IPS-20b (cell line): ENCODE measurements at regions not wholly inside any gene's neighbourhood (a gene's known extent, or its start where the extent isn't known, plus 50 kb on each side); places are given as distances from the start of the nearest gene placed in this dataset.
"Not testable (repeated sequence)": the region's sequence is repeated elsewhere in the genome, so short reads cannot be mapped to it uniquely, and the experiment has no call there.

Experiments
- H3K27ac ChIP-seq: one replicate; pipeline ENCODE4 v1.5.1; 2013; ENCODE audit warnings: low read length
- H3K27me3 ChIP-seq: 2 replicates; pipeline ENCODE4 v1.6.1; 2013; ENCODE audit warnings: mild to moderate bottlenecking, low read length, inconsistent platforms; ENCODE audit not compliant: insufficient read depth
- H3K36me3 ChIP-seq: 2 replicates; pipeline ENCODE4 v1.6.1; 2013; ENCODE audit warnings: low read depth, mild to moderate bottlenecking, inconsistent platforms, low read length, moderate library complexity; ENCODE audit not compliant: insufficient read depth
- H3K4me1 ChIP-seq: 2 replicates; pipeline ENCODE4 v1.6.1; 2013; ENCODE audit warnings: mild to moderate bottlenecking, control low read depth, inconsistent platforms, low read length, moderate library complexity; ENCODE audit not compliant: insufficient read depth
- H3K4me3 ChIP-seq: 2 replicates; pipeline ENCODE4 v1.5.1; 2013; ENCODE audit warnings: mild to moderate bottlenecking, low read length, inconsistent platforms
- H3K9ac ChIP-seq: 2 replicates; pipeline ENCODE4 v1.6.1; 2013; ENCODE audit warnings: low read depth, mild to moderate bottlenecking, inconsistent platforms, low read length, moderate library complexity
- H3K9me3 ChIP-seq: 2 replicates; pipeline ENCODE4 v1.6.1; 2013; ENCODE audit warnings: mild to moderate bottlenecking, low read depth, low read length, inconsistent platforms; ENCODE audit not compliant: insufficient read depth

DNA sequence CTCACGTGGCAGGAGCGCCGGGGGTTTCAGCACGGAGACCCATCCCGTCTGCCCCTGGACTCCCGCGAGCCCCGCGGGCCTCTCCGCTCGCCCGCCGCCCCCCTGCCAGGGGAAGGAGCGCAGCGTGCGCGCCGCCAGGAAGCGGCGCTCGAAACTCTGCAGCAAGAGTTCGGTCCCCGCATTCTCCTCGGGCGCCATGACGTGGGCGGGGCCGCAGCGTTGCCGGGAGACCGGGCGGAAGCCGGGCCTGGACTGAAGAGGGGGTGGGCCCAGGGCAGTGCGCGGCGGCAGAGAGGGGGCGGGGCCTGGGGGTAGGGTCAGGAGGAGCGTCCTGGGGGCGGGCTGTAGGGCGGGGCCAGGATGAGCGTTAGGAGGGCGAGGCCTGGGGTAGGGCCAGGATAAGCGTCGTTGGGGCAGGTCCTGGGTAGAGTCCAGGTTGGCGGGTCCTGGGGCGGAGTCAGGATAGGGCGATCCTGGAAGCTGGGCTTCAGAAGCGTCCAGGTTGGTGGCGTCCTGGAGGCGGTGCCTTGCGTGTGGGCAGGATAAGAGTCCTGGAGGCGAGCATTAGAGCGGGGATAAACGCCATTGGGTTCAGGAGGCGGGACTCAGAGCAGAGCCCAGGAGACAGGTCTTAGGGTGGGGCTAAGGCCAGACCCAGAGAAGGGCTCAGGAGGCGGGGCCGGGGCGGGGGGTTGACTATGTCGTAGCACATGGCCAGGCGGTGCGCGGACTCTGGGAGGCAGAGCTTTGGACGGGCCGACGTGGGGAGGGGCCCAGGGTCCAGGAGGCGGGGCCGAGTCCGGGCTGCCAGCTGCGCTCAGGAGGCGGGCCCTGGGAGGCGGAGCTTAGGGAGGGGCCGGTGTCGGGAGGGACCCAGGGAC, 229.0 kb upstream of the FRG2C start:
- H3K4me1 ChIP-seq, H3K9me3 ChIP-seq, H3K27me3 ChIP-seq, H3K27ac ChIP-seq, H3K36me3 ChIP-seq: not testable (repeated sequence)
- peak overlapping the region; percentile 85; the same call in 1 of the 2 replicates for H3K9ac ChIP-seq
- peak overlapping the region; percentile 82 for H3K4me3 ChIP-seq

GRCh38 chr3:75435794-75436400, 228.2 kb upstream of the FRG2C start:
- not testable (repeated sequence) for H3K36me3 ChIP-seq, H3K27me3 ChIP-seq, H3K4me1 ChIP-seq, H3K9me3 ChIP-seq
- H3K27ac ChIP-seq, result peak overlapping the region; percentile 76
- peak overlapping the region; percentile 82 for H3K4me3 ChIP-seq
- H3K9ac ChIP-seq, result peak overlapping the region; percentile 88

- not testable (repeated sequence) for H3K9ac ChIP-seq, H3K9me3 ChIP-seq, H3K27me3 ChIP-seq, H3K4me3 ChIP-seq, H3K4me1 ChIP-seq, H3K36me3 ChIP-seq, H3K27ac ChIP-seq
Observed at GRCh38 chr3:75440986-75441385, 223.1 kb upstream of the FRG2C start.

- H3K27me3 ChIP-seq, H3K4me3 ChIP-seq, H3K4me1 ChIP-seq, H3K9ac ChIP-seq, H3K36me3 ChIP-seq, H3K27ac ChIP-seq, H3K9me3 ChIP-seq: not testable (repeated sequence)
Observed at GRCh38 chr3:75444634-75445033, 219.5 kb upstream of the FRG2C start.

DNA sequence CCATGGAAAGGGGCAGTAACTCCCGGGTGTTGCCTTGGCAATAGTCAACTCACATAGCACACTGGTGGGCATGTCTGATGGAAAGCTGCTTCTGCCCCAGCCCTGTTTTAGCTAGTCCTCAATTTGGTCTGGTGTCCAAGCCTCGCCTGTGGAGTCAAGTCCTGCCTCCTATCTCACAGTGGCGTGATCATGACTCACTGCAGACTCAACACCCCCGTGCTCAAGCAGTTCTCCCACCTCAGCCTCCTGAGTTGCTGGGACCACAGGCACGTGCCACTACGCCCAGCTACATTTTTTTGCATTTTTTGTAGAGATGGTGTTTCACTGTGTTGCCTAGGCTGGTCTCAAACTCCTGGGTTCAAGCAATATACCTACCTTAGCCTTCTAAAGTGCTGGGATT, 218.9 kb upstream of the FRG2C start:
- H3K36me3 ChIP-seq, H3K27ac ChIP-seq, H3K9ac ChIP-seq, H3K4me3 ChIP-seq, H3K4me1 ChIP-seq, H3K27me3 ChIP-seq, H3K9me3 ChIP-seq: not testable (repeated sequence)

GRCh38 chr3:75446948-75447347, 217.2 kb upstream of the FRG2C start:
- not testable (repeated sequence) for H3K4me1 ChIP-seq, H3K27me3 ChIP-seq

GRCh38 chr3:75453328-75453727, 210.8 kb upstream of the FRG2C start:
- H3K27me3 ChIP-seq, H3K27ac ChIP-seq, H3K4me1 ChIP-seq, H3K36me3 ChIP-seq, H3K9ac ChIP-seq, H3K4me3 ChIP-seq, H3K9me3 ChIP-seq: not testable (repeated sequence)

More at GRCh38 chr3:75446948-75447347, 217.2 kb upstream of the FRG2C start:
- H3K27ac ChIP-seq, H3K9ac ChIP-seq, H3K9me3 ChIP-seq, H3K36me3 ChIP-seq, H3K4me3 ChIP-seq: not testable (repeated sequence)

DNA sequence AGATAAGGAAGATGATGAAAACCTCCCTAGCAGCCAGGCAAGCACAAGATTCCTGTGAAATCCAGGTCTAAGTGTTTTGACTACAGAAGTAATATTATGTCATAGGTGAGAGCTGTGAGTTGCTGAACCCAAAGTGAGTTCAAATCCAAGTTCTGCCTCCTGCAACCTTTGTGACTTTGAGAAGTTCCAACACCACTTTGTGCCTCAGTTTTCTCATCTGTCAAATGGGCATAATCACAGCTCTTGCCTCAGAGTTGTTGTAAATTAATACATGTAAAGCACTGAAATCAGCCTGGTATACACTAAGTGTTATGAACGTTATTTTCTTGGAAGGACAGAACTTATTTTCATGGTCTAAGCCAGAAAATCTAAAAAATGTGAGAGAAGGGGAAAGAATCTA, 210.3 kb upstream of the FRG2C start:
- H3K4me3 ChIP-seq, H3K27me3 ChIP-seq, H3K9ac ChIP-seq: not testable (repeated sequence)

DNA sequence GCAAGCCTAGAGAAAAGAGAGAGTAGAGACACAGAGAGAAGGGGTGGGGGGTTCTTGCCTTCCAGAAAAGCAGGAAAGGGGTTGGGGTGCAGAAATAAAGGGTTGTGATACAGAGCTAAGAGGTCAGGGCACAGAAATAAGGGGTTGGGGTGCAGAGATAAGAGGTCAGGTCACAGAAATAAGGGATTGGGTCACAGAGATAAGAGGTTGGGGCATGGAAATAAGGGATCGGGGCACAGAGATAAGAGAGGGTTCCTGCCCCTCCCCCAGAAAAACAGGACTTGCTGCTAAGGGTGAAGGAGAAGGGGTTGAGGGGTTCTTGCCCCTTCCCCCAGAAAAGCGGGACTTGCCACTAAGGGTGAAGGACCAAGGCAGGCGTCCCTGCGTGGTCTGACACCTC, 189.6 kb upstream of the FRG2C start:
- H3K27ac ChIP-seq, H3K9ac ChIP-seq, H3K27me3 ChIP-seq, H3K36me3 ChIP-seq, H3K9me3 ChIP-seq, H3K4me1 ChIP-seq, H3K4me3 ChIP-seq: not testable (repeated sequence)

More for the DNA sequence above, 210.3 kb upstream of the FRG2C start:
- not testable (repeated sequence) for H3K9me3 ChIP-seq, H3K27ac ChIP-seq, H3K36me3 ChIP-seq, H3K4me1 ChIP-seq

GRCh38 chr3:75496600-75496999, 167.5 kb upstream of the FRG2C start:
- H3K9me3 ChIP-seq, H3K9ac ChIP-seq, H3K27me3 ChIP-seq, H3K4me3 ChIP-seq, H3K27ac ChIP-seq, H3K36me3 ChIP-seq, H3K4me1 ChIP-seq: not testable (repeated sequence)

GRCh38 chr3:75500357-75500756, 163.8 kb upstream of the FRG2C start:
- H3K27ac ChIP-seq, H3K4me3 ChIP-seq, H3K4me1 ChIP-seq, H3K27me3 ChIP-seq, H3K9me3 ChIP-seq, H3K36me3 ChIP-seq, H3K9ac ChIP-seq: not testable (repeated sequence)

DNA sequence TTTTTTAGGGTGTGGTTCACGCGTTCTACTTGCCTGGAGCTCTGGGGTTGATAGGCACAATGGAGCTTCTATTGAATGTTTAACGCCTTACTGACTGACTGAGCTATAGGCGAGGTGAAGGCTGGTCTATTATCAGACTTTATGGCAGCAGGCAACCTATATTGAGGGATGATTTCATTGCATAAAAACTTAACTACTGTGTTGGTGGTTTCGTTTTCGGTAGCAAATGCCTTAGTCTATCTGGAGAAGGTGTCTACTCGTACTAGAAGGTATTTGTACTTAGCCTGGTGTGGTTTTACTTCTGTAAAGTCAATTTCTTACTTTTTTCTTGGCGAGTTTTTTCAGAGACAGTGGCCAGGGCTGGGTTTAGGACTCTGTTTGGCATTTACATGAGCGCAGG, 162.0 kb upstream of the FRG2C start:
- not testable (repeated sequence) for H3K27me3 ChIP-seq, H3K27ac ChIP-seq, H3K4me1 ChIP-seq, H3K4me3 ChIP-seq, H3K36me3 ChIP-seq, H3K9ac ChIP-seq, H3K9me3 ChIP-seq
